GM19463 (cell line): ENCODE measurements at regions not wholly inside any gene's neighbourhood (a gene's known extent, or its start where the extent isn't known, plus 50 kb on each side); places are given as distances from the start of the nearest gene placed in this dataset.

Source experiments
- ATAC-seq: cut with Tn5 transposase; IDR thresholded peaks from one replicate; pipeline ENCODE4 v1.9.1; 2021; ENCODE audit warnings: mild to moderate bottlenecking, moderate library complexity; ENCODE audit not compliant: unreplicated experiment

DNA sequence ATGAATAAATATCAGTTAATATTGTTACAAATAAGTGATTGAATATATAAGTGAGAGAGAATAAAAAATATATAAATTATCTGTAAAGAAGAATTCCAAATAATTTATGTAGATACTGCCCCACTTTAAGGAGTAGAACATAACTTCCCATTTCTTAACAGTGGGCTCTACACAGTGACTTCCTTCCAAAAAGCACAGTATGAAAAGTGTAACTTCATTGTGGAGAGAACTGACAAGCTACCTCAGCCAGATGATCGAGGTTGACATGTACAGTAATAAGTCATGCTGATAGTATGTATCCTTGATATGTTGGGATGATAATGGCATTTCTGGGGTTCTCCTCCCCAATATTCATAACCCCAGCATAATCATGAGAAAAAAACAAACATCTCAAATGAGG lies 191.9 kb upstream of the FN1 start:
- ATAC-seq: no peak

DNA sequence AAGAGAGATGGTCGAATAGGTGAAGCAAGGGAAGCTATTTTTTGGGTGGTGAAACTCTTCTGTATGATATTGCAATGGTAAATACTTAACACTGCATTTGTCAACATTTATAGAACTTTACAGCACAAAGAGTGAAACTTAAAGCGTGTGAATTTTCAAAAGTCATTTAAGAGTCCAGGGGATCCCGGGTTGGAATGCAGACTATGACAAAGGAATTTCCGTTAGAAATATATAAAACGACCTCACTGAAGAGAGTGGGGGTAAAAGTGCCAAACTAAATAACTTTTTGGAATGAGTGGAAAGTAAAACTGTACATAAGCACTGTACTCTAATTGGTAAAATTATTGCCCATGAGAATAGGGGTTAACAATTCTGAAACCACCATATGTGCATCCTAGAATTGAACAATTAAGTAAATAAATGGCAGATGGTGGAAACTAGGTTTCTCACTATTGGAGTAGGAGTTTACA lies 191.0 kb upstream of the FN1 start:
- no peak for ATAC-seq

DNA sequence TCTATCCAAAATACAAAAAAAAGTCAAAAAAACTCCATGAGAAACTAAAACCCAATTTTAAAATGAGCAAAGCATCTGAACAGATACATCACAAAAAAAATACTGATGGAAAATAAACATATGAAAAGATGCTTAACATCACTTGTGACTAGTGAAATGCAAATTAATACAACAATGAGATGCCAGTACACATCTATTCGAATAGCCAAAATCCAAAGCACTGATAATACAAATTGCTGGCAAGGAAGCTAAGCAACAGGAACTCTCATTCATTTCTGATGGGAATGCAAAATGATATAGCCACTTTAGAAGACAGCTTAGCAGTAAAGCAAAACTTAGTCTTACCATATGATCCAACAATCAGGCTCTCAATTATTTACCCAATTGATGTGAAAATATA lies 190.2 kb upstream of the FN1 start:
- ATAC-seq: no peak

DNA sequence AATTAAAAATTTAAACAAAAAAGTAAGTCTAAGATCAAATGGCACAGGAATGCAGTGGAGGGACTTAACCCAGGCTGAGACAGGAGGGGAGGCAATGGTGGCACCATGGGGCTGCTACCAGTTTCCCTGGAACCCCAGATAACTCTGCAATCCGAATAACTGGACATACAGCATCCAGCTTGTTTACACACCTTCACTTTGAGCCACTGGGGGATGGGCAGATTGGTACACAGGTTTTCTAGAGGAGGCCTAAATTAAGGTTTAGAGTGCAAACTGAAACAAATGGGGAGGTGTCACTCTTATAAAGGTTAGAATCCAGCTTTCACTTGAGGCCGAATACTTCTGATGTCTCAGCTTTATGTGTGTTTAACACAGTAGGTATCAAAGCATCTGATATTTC lies 189.3 kb upstream of the FN1 start:
- ATAC-seq: no peak

DNA sequence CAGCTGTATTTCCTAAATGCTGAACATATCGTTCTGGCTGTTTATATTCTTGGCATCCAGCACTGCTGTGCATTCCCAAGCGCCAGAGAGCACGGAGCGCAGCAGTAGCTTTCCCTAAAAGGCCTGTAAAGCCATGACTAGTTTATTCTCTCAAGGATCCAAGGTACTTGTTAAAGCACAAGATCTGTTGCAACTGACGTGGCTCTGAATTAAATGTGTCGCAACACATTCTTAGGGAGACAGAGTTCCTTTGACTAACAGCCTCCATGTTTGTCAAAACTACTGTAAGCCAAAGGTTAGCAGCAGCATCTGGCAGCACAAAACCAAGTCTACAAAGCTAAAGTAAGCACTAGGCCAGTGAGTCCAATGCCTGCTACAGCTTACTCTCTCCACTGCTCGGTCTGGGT lies 188.6 kb upstream of the FN1 start:
- ATAC-seq: no peak

DNA sequence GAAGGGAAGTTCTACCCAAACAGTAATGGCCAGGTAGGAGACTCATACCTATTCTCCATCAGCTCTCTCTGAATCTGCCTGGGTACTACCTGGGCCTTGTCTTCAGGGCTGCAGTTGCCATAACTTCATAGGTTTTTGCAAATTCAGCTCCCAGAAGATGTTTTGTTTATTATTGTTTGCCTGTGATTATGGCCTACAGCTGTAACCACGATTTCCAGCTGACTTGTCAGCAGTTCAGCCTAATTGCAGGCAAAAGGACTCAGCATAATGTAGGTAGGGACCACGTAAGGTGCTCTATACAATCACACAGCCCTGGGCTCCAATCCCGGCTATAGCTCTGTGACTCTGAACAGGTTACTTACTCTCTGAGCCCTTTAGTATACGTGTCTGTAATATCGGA lies 187.0 kb upstream of the FN1 start:
- no peak for ATAC-seq

DNA sequence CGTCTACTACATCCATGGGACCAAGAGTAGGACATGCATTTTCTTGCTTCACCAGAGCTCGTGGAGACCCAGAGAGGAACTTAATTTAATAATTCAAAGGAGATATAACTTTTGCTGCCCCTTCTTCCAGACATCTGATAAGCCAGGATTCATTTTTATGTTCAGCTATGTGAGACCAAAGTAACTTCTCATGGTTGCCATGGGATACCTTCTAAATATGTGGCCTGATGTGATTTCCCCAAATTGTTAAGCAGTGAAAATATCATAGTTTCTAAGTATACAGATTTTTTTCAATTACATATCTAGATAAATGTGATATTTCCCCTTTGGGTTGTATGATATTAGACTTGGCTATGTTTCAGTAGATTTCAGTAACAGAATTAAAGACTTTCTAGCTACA lies 185.5 kb upstream of the FN1 start:
- no peak for ATAC-seq

DNA sequence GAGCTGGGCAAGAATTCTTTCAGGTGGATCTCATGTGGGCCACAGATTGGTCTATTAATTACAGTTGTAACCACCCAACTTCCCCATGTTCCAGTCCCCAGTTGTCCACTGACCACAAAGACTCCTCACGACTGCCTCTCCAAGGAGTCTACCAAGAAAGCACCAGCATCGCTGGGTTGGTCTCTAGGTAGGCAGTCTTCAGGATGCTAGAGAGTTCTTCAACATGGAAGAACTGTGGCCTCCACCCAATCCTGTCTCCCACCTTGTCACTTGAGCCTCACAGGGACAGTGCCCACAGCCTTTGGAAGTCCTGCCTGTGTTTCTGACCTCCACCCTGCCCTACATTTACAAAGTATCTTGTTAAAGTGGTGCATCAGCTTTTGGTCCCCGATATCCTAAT lies 184.7 kb upstream of the FN1 start:
- ATAC-seq: no peak

DNA sequence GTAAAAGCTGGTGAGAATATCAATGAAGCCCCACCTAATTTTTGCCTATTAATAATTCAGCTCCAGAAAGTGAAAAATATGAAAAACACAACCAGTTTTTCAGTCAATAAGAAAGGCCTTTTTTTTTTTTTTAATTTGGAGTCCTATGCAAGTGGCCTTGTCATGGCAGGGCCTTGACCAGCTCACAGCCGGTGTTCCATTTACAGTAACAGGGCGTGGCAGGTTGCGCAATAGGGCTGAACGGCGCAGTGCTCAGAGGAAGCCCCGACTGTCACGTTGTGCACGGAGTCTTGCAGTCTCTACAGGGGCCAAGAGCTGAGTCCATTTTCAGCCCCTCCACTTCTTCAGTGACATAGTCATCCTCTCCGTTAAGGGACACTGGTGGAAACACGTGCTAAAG lies 184.1 kb upstream of the FN1 start:
- ATAC-seq: no peak

DNA sequence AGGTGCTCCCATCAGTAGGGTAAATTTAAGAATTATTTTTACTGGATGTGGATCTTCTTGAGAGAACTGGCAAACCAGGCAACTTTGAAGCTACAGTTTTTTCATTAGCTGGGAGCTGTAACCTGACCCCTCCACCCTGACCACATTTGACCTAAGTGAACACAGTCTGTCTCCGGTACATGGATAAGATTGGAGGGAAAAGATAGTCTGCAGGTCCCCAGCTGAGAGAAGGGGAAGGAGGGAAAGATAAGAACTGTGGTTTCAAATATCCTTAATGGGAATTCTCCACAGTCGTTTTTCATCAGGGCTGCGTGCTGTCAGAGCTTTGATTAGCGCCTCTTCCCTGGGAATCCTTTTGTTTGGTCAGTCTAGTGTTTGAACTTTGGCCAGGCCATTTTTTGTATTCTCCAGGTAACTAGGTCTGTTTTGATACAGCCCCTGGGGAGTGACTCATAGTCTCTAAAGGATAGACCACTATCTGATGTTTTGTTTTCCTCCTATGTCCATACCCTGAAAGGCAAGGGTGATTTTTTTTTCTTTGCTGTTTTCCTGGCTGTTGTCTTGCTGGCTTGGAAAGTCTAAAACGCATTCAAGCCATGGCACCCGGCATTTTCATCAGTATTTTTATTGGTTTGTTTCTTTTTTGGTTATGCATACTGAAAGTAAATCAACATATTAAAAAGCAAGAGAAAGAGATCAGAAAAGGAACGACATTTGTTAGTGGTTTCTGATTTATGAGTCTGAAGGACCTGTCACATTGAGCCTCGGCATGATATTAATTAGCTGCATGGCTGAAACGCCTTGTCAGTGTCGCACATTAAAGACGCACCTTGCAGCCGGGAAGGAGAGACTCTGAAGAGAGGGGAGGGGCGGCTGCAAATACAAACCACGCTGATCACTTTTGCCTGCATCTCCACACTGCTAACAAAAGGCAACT lies 183.4 kb upstream of the FN1 start:
- peak; percentile 50 for ATAC-seq

DNA sequence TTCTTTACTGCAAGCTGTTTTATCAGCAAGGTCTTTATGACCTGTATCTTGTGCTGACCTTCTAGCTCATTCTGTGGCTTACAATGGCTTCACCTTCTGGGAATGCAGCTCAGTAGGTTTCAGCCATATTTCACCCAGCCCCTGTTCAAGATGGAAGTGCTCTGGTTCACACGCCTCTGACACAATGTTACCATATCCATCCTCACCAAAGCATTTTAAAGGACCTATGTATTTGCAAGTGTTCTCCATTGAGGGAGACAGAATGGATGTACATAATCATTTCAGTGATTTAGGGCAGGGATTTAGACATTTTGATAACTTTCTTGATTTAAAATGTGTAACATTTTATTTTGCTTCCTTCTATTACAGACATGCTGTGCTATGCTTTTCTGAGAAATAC lies 182.3 kb upstream of the FN1 start:
- no peak for ATAC-seq

DNA sequence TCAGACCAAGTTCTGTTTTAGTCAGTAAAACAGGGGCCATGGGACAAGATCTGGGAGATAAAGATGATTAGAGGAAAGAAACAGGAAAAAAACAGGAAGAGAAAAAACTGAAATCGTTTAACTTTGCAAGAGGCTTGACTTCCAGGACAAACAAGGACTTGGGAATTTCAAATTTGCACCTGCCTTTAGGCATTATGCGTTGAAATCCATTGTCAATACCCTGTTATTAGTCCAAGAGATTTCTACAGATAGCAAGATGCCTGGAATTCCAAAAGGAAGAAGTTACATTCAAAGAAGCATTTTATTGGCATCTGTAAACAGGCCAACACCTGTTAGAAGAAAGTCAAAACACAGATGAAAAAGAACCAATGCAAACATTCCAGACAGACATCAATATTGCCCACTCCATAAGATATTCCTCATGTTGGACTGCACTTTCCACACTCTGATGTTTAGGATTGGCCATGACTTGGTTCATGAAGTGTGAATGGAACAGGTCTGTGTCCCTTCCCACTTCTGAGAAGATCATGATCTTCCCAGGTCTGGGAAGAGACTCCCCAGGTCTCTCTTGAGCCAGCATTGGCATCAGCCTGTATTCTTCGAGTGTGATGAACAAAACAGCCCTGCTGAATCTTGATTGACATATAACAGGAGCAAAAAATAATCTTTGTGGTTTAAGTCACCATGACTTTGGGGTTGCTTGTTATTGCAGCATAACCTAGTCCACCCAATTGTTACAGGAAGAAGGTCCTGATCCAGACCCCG lies 181.4 kb upstream of the FN1 start:
- ATAC-seq: no peak

DNA sequence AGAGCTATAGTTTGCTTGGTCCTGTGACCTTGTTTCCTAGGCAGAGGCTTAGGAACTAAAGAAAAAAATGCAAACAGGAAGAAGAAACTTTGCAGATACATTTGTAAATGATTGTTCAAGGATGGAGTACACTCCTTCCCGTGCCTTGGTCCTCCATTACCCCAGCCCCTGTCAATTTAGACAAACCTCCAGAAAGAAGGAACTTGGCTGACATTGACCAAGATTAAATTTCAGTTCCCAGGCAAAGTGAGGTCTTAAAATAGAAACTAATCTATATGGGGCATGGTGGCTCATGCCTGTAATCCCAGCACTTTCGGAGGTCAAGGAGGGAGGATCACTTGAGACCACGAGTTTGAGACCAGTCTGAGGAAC lies 179.9 kb upstream of the FN1 start:
- ATAC-seq: no peak

DNA sequence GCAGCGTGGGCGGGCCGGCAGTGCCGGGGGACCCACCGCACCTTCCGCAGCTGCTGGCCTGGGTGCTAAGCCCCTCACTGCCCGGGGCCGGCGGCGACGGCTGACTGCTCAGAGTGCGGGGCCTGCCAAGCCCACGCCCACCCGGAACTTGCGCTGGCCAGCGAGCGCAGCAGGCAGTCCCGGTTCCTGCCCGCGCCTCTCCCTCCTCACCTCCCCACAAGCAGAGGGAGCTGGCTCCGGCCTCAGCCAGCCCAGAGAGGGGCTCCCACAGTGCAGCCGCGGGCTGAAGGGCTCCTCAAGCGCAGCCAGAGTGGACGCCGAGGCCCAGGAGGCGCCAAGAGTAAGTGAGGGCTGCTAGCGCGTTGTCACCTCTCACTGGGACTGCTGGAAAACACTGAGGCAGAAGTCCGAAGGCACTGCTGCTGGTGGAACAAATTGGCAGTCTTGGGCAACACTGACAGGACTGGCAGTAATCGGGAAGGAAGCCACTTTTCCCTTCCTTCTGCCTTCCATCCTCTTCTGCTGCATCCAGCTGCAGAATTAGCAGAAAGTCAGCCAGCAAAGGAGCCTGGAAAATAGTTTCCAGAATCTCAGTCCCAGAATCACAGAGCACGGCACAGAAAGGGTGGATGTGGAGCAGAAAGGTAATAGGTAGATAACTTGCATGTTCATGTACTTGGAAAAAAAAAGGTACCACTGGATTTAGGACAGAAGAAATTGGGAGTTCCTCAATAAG lies 179.4 kb upstream of the FN1 start:
- ATAC-seq: no peak

DNA sequence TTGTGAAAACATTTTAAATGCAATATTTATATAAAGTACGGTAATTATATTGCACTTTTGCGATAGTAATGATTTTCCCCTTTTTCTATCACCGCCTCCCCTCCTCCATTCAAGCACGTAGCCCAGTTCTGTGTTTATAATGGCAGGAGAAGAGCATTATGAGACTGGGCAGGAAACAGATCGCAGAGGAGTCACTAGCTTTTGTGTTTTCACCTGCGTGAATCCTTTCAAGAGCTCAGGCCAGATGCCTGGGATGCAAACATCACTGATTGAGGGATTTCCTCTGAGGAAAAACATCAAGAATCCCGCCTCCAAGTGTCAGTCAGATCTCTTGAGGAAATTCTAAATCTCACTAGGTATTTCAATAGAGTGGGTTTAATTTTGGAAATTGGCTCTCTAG lies 178.4 kb upstream of the FN1 start:
- no peak for ATAC-seq

DNA sequence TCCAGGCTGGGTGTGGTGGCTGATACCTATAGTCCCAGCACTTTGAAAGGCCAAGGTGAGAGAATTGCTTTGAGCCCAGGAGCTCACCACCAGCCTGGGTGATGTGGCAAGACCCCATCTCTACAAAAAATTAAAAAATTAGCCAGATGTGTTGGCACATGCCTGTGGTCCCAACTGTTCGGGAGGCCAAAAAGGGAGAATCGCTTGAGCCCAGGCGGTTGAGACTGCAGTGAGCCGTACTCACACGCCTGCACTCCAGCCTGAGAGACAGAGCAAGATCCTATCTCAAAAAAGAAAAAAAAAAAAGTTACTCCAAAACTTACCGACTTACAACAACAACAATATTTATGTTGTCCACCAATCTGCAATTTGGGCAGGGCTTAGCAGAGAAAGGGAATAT lies 178.0 kb upstream of the FN1 start:
- ATAC-seq: no peak

DNA sequence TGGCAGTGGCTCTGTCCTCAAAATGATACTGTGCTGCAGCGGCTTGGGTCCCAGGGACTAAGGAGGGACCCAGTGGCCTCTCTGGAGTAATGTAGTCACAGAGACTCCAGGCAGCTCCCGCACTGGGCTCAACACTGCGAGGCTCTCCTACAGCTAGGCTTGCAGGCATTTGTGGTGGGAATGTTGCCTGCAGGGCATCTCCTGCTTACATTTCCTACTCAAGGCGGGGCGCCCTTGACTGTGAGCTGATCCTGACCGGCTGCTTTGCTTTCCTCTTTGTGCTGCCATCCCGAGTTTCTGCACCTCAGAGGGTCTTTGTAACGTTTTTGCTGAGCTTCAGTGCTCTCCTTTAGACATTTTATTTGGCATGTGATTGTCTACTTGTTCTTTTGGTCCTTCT lies 177.4 kb upstream of the FN1 start:
- no peak for ATAC-seq

DNA sequence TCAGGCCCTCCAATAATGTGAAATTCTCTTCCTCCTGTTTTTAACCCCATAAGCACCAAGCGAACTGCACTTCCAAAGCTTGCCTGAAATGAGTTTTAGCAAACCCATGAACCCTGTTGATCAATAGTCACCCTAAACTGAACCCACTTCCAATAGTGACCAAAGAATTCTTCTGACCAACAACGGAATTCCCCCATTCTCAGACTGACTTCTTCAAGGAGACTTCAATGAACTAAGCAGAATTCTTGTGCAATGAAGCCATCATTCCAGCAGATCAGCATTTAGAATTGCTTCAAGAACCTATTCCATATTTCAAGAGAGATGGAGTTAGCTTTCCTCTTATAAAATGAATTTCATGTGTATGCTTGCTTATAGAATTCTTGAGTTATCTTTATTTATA lies 176.9 kb upstream of the FN1 start:
- peak; percentile 57 for ATAC-seq

DNA sequence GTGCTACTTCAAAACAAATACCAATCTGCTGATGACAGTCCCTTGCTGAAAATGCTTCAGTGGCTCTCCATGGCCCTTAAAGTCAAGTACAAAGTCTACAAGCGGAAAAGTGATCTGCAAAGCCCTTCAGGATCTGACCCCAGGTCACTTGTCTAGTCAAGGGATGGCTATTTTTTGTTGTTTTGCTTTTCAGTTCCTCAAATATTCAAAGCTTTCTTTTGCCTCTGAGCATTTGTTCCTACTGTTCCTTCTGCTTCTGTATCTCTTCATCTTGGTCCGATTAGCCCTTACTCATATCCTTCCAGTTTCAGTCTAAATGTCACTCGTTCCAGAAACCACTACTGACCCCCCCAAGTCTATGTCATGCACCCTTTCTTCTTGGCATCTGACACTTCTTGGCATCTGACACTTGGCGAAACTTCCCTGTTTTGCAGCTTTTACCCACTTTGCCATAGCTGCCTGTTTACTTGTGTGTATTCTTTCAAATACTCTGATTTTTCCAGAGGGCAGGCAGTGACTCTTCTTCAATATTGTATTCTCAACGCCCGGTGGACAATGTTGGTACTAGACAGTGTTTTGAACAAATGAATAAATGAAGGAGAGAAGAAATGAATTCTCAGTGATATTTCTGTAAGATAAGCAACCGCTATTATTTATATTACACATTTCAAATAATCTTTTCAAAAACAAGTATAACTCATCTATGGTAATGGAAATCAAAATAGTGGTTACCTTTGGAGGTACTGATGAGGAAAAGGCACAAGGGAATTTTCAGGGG lies 175.9 kb upstream of the FN1 start:
- peak; percentile 54 for ATAC-seq

DNA sequence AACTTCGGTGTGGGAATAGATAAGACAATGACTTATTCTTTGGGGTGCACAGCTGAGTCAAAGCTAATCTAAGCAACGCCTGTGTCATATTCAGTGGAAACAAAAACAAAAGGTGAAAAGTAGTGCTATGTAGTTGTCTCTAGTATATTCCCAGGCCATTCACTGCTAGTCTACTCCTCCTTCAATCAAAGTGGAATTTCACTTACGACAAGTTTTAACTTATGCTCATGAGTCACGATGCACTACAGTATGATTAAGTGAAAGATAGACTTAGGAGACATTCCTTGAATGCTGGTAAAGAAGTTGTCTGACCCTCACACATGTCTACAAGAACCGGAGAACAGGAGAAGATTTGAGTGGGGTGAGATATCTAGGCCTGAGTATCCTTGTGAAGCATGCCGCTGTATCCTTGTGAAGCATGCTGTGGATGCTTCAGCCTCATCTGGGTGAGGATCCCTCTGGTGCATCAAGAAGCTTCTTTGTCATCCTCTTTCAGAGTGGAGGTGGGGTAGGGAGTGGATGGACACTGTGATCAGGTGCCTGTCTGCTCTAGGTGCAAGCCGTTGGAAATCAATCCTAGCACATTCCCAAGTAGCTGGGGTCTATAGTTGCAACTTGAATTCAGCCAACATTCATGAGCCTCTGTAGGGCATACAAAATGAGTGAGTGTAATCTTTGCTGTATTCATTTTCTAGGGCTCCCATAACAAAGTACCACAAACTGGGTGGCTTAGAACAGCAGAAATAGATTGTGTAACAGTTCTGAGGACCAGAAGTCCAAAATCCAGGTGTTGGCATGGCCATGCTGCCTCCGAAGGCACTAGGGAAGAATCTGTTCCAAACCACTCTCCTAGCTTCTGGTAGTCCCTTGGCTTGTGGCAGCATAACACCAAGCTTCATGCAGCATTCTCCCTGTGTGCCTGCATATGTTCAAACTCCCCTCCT lies 173.5 kb upstream of the FN1 start:
- no peak for ATAC-seq
